Tibial artery (tissue), 4 donors: ENCODE measurements at regions not wholly inside any gene's neighbourhood (a gene's known extent, or its start where the extent isn't known, plus 50 kb on each side); places are given as distances from the start of the nearest gene placed in this dataset.

ENCODE experiments used
- DNase-seq, 2 donors: peaks; one replicate each; pipeline ENCODE4 v3.0.0-alpha.2; 2019
- H3K27ac ChIP-seq, 2 donors: fragments of 200-600 bp; sonication (generic) in 1 of 2; 1 replicate in 1 of 2; 2 replicates in 1 of 2; pipeline ENCODE4 v1.5.1; 2018 to 2019; ENCODE audit warnings: mild to moderate bottlenecking in 1 of 2
- H3K27me3 ChIP-seq, 2 donors: fragments of 200-600 bp; sonication (generic) in 1 of 2; one replicate each; pipeline versions ENCODE4 v1.5.1 to v1.6.0; 2016 to 2019
- H3K36me3 ChIP-seq, 3 donors: fragments of 200-600 bp; sonication (generic) in 2 of 3; one replicate each; pipeline ENCODE4 v1.5.1; 2016 to 2019; ENCODE audit warnings: mild to moderate bottlenecking in 2 of 3
- H3K4me1 ChIP-seq, 4 donors: fragments of 200-600 bp; sonication (generic) in 2 of 4; 1 replicate in 3 of 4; 2 replicates in 1 of 4; pipeline ENCODE4 v1.5.1; 2016 to 2019
- H3K4me3 ChIP-seq, 2 donors: fragments of 200-600 bp; sonication (generic) in 1 of 2; 1 replicate in 1 of 2; 2 replicates in 1 of 2; pipeline ENCODE4 v1.5.1; 2018 to 2019; ENCODE audit warnings: mild to moderate bottlenecking in 2 of 2
- H3K9me3 ChIP-seq, 3 donors: fragments of 200-600 bp; sonication (generic) in 1 of 3; one replicate each; pipeline ENCODE4 v1.5.1; 2016 to 2019
- CTCF ChIP-seq, 2 experiments: fragments of 200-600 bp in 1 of 2; fragments of 450-650 bp in 1 of 2; IDR thresholded peaks; one replicate each; pipeline ENCODE4 v1.5.1; 2017 to 2019; ENCODE audit warnings: antibody characterized with exemption in 2 of 2, mild to moderate bottlenecking in 1 of 2, moderate library complexity in 1 of 2
- intact Hi-C: fragments of 100-400 bp; cut with DNase I; formaldehyde crosslinking; loops from one replicate; pipeline ENCODE4 v1.15.0; 2023; ENCODE audit warnings: low total_unique reads

DNA sequence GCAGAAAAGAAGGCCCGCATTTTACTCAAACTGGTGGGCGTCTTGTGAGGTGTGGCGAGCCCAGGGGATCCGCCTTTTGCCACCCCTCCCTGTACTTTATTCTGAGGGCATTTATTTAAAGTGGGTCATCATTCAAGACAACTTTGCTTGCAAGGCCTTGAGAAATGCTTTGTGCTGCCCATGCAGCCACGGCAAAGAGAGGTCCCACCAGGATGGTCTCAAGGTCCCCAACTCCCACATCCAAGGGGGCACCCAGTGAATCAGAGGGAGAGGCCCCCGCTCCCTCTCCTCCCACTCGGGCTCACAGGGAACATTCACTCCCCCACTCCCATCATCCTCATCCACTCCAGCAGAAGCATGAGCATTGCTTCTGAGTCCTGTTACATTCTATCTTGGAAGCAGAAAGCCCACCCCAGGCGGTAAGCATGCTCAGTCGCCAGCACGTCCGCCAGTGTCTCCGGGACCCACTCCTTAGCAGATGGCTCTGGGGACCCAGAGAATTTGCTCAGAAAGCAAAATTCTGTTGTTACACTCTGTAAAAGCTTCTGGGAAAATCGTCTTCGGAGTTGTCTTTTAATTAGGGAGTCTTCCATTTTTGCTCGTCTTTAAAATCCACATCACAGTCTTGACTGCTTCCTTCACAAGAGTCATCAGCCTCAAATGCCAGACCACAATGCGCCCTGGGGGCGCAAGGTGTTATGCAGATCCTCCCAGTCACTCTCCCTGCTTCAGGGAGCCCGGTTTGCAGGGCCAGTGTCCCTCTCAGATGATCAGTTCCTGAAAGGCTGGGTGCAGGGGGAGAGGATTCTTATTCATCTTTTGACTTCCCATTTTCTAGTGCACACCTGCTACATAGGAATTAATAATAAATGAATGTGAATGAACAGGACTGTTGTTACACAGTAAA is 99.4 kb upstream of the NCK2 start:
- DNase-seq: no peak
- H3K4me1 ChIP-seq: peaks cover 0 to 9% (median 2%) of the 10 kb centered on the region in 4 donors
- peaks cover 0 to 7% (median 0%) of the 10 kb centered on the region in 3 donors for H3K9me3 ChIP-seq
- H3K27ac ChIP-seq: no peak overlapping the region
- H3K4me3 ChIP-seq: no peak overlapping the region
- H3K27me3 ChIP-seq: no peaks in the 10 kb centered on the region
- H3K36me3 ChIP-seq: no peaks in the 10 kb centered on the region
- no peak for TF ChIP-seq CTCF (IDR thresholded peaks at IDR 0.05)
- intact Hi-C loops: no loop called here

- Histone ChIP-seq H3K4me3 (no peak overlapping the region), H3K27ac (no peak overlapping the region), H3K9me3 (peaks cover 0 to 1% (median 0%) of the 10 kb centered on the region in 3 donors), H3K27me3 (no peaks in the 10 kb centered on the region), H3K4me1 (peaks cover 0 to 9% (median 2%) of the 10 kb centered on the region in 4 donors), H3K36me3 (no peaks in the 10 kb centered on the region)
- intact Hi-C loops: no loop called here
- no peak for DNase-seq
- TF ChIP-seq CTCF (IDR thresholded peaks at IDR 0.05): no peak
Observed at GRCh38 chr2:105644174-105644980, 100.3 kb upstream of the NCK2 start.

GRCh38 chr2:105643405-105644173 is 101.1 kb upstream of the NCK2 start:
- H3K4me3 ChIP-seq: no peak overlapping the region

GRCh38 chr2:105641389-105641811 is 103.3 kb upstream of the NCK2 start:
- DNase-seq: no peak
- Histone ChIP-seq H3K4me1 (peaks cover 0 to 9% (median 2%) of the 10 kb centered on the region in 4 donors), H3K36me3 (no peaks in the 10 kb centered on the region), H3K27ac (no peak overlapping the region), H3K27me3 (no peaks in the 10 kb centered on the region), H3K9me3 (no peaks in the 10 kb centered on the region), H3K4me3 (no peak overlapping the region)
- intact Hi-C loops: no loop called here
- TF ChIP-seq CTCF (IDR thresholded peaks at IDR 0.05): no peak

More at GRCh38 chr2:105643405-105644173, 101.1 kb upstream of the NCK2 start:
- no peak for DNase-seq
- no peaks in the 10 kb centered on the region for H3K36me3 ChIP-seq
- H3K27ac ChIP-seq: no peak overlapping the region
- intact Hi-C loops: no loop called here
- peaks cover 0 to 9% (median 2%) of the 10 kb centered on the region in 4 donors for H3K4me1 ChIP-seq
- no peaks in the 10 kb centered on the region for H3K9me3 ChIP-seq
- no peak for TF ChIP-seq CTCF (IDR thresholded peaks at IDR 0.05)
- no peaks in the 10 kb centered on the region for H3K27me3 ChIP-seq

DNA sequence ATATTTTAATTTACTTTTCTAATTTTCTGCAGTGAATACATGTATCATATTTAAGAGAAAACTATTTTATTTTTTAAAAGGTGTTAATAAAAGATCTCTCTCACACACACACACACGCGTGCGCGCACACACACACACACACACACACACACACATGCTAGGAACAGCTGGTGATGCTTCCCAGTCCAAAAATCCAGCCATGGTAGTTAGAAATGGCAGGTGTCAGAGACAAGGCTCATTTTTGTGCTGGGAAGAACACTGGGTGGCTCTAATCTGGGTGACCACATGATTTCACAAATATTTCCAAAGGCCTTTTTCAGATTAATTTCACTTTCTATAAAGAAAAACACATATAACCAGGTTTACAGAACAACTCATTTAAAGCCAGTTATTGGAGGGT is 104.5 kb upstream of the NCK2 start:
- Histone ChIP-seq H3K9me3 (no peaks in the 10 kb centered on the region), H3K4me1 (peaks cover 0 to 9% (median 2%) of the 10 kb centered on the region in 4 donors), H3K36me3 (no peaks in the 10 kb centered on the region), H3K27me3 (no peaks in the 10 kb centered on the region), H3K4me3 (no peak overlapping the region), H3K27ac (no peak overlapping the region)
- DNase-seq: no peak
- intact Hi-C loops: no loop called here
- no peak for TF ChIP-seq CTCF (IDR thresholded peaks at IDR 0.05)
